Epithelial cell of prostate (primary cell): ENCODE measurements at regions not wholly inside any gene's neighbourhood (a gene's known extent, or its start where the extent isn't known, plus 50 kb on each side); places are given as distances from the start of the nearest gene placed in this dataset.
"Not testable (repeated sequence)": the region's sequence is repeated elsewhere in the genome, so short reads cannot be mapped to it uniquely, and the experiment has no call there.

Experiments used
- DNase-seq: peaks from one replicate; pipeline ENCODE4 v3.0.0-alpha.2; 2011; ENCODE audit warnings: low read depth, low spot score
- H3K27ac ChIP-seq: fragments of 450-650 bp; 2 replicates; pipeline ENCODE4 v1.5.1; 2017; ENCODE audit warnings: mild to moderate bottlenecking

DNA sequence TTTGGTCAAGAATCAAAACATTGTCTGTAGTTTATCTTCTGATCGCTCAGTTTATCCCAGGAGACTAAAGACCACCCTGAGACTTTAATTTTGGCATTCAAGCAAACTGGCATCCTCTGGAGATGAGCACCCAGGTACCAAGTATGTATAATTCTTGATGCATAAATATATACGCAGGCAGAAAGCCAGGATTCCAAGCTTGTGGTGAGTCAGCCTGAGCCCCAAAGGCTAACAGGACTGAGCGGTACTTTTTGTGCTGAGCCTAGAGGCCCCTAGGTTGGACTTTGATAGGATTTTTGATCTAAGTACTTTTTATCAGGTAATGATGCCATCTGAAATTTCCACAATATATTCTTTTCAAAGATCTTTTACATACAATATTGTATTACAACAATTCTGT lies 301.3 kb downstream of the TFAP2B start:
- H3K27ac ChIP-seq, result no peak overlapping the region
- DNase-seq, result no peak

DNA sequence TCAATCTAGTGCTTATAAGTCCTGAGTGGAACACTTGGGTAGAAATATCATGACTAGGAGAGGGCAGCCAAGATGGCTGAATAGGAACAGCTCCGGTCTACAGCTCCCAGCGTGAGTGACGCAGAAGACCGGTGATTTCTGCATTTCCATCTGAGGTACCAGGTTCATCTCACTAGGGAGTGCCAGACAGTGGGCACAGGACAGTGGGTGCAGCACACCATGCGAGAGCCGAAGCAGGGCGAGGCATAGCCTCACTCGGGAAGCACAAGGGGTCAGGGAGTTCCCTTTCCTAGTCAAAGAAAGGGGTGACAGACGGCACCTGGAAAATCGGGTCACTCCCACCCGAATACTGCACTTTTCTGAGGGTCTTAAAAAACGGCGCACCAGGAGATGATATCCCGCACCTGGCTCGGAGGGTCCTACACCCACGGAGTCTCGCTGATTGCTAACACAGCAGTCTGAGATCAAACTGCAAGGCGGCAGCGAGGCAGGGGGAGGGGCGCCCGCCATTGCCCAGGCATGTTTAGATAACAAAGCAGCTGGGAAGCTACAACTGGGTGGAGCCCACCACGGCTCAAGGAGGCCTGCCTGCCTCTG lies 302.8 kb downstream of the TFAP2B start:
- not testable (repeated sequence) for DNase-seq, H3K27ac ChIP-seq

DNA sequence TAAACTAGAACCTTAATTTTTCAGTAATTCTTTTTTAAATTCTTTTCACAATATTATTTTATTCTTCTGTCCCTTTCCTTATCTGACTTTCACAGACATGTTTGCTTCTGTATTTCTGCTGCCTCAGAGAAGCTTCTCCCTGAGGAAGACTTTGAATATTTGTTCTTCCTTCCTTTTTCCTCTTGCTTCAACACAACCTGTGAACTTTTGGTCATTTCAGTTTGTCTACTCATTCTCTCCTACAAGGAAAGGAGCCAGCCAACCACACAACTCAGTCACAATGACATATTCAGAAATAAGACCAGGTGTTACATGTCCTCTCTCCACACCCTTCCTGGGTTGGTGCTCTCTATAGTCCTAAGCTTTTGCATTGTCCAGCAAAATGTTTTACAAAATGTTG lies 310.4 kb downstream of the TFAP2B start:
- H3K27ac ChIP-seq, result no peak overlapping the region
- no peak for DNase-seq

DNA sequence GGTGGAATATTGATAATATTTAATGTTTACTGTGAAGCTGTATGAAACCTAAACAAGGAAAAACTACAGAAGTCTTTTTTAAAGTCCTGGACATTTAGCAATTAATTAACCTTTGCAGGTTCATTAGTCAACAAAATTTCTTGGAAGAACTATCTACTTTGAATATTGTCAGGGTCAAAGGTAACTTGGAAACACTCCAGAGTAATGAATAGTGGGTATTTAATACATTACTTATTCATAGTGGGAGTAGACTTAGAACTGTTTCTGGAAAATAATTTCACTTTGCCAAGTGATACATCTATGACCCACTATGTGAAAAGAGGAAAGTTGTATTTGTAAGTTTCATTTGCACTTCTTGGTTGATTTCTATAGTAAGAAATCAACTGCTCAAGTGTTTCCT lies 319.1 kb downstream of the TFAP2B start:
- no peak overlapping the region for H3K27ac ChIP-seq
- no peak for DNase-seq

DNA sequence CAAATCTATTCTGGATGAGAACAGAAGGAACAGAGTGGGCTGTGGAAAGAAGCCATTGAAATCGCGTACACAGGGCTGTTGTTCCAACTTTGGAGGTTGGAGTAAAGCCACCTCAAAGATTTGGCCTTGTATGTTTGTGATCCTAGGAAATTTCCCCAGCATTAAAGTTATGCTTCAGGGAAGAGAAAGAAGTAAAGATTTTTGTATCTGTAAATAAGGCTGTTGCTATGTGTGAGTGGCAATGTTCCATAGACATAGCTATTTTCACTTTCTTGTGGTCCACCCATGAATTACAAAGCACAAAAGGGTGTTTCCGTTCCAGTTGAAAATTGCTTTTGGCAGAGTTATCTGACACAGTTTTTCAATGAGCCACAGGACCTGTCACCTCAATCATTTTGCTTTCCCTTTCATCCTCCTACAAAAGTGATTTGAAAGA lies 321.3 kb downstream of the TFAP2B start:
- H3K27ac ChIP-seq, result no peak overlapping the region
- no peak for DNase-seq

DNA sequence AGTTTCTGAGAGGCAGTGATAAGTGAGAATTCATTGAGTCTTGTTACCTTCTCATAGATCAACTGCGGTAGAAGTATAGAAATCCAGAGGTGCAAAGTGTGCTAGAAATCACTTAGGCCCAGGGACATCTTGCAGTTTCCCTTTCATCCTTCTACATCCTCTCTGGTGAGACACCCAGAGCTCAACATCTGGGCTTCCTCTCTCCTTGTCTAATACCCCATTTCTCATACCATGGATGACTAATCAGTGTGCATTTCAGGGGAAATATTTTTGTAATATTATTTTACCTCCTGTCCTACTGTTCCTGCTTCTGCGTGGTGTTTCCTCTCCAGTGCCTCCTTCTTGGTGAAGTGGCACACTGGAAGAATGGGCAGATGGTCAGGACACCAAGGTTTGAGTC lies 322.4 kb downstream of the TFAP2B start:
- DNase-seq, result no peak
- no peak overlapping the region for H3K27ac ChIP-seq

DNA sequence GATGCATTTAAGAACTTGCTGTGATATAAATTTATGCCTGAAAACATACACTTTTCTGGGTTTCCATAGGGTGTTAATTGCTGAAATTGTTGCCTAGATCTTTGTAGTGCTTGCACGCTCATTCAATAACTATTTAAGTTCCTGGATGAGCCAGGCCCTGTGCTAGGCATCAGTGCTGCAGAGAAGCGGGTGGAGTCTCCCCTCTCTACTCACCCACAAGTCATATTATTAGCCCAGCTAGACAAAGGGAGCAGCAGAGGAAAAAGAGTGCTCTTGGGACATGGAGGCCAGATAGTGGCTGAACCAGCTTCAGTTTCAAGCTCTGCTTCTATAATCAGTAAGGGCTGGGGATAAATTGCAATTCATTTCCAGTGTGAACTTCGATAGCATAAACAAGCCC lies 329.1 kb downstream of the TFAP2B start:
- DNase-seq, result no peak
- no peak overlapping the region for H3K27ac ChIP-seq

DNA sequence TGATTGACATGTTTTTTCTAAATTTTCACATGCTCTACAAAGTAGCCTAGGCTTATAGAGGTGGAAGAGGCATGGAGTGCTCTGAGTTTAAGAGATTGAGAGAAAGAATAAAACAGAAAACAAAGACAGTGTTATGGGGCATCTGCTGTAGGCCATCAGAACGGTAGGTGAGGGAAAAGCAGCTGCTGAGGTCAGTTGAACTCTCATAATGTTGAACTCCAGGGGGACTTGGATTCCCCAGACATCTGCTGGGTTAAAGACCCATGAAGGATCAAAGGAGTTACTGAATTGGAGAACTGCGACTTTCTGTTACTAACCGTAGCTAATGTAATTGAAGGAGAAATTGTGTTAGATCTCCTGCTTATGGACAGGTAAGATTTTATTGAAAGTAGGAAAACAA lies 333.9 kb downstream of the TFAP2B start:
- no peak overlapping the region for H3K27ac ChIP-seq
- no peak for DNase-seq

DNA sequence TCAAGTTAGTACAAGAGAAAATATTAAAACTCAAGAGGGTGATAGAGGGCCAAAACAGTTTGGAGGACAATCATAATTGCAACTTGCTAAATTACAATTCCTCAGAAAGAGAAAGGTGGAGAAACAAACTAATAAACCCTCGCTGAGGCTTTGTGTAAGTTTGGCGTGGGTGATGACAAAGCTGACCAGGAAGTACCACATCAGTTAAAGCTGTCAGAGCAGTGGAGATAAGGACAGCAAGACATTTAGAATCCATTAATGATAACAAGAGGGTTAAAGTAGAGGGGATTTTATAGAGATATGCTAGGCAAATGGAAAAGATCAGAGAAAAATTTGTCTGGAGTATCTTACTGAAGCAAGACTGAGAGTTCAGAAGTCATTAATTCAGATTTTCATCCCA lies 334.4 kb downstream of the TFAP2B start:
- no peak overlapping the region for H3K27ac ChIP-seq
- no peak for DNase-seq

DNA sequence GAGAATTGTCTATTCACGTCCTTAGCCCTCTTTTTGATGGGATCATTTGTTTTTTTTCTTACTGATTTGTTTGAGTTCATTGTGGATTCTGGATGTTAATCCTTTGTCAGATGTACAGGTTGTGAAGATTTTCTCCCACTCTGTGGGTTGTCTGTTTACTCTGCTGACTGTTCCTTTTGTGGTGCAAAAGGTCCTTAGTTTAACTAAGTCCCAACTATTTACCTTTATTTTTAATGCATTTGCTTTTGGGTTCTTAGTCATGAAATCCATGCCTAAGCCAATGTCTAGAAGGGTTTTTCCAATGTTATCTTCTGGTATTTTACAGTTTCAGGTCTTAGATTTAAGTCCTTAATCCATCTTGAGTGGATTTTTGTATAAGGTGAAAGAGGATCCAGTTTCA lies 336.3 kb downstream of the TFAP2B start:
- H3K27ac ChIP-seq, DNase-seq: not testable (repeated sequence)

DNA sequence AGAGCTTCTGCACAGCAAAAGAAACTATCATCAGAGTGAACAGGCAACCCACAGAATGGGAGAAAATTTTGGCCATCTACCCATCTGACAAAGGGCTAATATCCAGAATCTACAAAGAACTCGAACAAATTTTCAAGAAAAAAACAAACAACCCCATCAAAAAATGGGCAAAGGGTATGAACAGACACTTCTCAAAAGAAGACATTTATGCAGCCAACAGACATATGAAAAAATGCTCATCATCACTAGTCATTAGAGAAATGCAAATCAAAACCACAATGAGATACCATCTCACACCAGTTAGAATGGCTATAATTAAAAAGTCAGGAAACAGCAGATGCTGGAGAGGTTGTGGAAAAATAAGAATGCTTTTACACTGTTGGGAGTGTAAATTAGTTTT lies 340.6 kb downstream of the TFAP2B start:
- DNase-seq, H3K27ac ChIP-seq: not testable (repeated sequence)

DNA sequence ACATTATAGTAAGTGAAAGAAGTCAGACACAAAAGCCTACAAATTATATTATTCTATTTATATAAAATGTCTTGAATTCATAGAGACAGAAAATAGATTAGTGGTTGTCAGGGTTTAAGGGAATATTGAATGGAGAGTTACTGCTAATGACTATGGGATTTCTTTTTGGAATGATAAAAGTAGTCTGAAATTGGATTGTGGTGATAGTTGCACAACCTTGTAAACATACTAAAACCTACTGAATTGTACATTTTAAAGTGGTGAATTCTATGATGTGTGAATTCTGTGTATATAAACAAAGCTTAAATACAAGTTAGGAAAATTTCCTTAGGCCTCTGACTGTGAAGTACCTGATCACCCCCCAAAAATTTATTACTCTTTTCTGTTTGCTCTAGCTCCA lies 343.1 kb downstream of the TFAP2B start:
- DNase-seq, result no peak
- no peak overlapping the region for H3K27ac ChIP-seq

DNA sequence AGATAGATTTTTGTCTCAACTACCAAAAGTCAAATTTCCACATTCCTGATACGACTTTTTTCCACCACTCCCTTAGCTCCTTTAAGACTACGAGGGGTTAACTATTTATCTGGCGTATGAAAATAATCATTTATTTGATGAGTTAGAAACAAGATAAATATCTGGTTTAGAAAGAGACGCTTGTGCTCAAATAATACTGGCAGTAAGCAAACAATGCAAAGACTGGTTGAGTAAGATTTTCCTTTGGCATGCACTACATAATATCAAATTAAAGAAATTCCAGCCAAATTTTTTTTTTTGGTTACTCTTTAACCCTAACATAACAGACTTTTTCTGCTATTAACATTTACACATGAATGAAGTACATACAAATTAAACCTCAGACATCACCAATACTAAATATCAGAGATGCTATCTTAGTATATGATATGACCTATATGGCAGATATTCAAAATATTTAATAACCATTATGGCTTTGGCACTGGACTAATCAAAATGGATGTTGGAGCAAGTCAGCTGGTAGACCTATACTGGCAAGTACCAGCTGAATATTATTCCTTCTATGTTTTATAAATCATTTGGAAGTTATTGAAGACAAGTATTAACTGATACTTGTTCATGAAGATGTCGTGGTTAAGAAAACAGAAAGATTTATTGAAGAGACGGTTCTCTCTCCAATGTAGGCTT lies 345.3 kb downstream of the TFAP2B start:
- no peak overlapping the region for H3K27ac ChIP-seq
- DNase-seq, result no peak

DNA sequence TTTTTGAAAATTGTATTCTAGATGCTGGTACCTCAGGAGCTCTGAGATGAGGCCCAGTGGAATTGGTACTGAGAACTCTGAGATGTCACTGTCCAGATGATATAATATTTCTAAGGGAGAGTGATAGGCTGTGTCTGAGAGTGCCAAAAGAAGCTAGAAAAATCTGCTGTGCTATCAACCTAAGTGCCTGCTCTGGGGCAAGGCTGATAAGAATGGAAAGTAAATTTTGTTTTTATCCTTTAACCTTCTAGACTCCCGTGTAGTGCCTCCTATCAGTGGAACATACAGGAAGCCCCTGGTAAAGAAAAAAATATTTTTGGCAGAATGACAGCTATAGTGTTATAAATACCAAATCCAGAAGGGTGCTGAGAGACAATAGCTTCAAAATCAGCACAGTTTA lies 348.2 kb downstream of the TFAP2B start:
- no peak overlapping the region for H3K27ac ChIP-seq
- no peak for DNase-seq

DNA sequence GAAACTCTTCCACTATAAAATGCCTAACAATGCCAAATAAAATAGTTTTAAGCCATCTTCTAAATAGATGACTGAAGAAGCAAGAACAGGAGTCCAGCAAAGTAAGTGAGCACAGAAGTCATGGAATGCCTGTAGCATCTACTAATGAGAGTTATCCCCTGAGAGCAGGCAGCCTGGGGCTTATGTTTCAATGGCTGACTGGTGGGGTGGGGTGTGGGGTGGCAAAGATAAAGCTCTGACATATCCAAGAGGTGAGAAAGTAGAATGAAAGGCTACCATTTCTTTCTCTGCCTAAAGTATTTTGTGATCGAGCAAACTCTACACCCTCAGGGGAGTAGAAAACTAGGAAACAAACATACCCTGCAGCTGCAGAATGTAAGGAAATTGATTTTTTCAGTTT lies 348.8 kb downstream of the TFAP2B start:
- H3K27ac ChIP-seq, result no peak overlapping the region
- DNase-seq, result no peak

DNA sequence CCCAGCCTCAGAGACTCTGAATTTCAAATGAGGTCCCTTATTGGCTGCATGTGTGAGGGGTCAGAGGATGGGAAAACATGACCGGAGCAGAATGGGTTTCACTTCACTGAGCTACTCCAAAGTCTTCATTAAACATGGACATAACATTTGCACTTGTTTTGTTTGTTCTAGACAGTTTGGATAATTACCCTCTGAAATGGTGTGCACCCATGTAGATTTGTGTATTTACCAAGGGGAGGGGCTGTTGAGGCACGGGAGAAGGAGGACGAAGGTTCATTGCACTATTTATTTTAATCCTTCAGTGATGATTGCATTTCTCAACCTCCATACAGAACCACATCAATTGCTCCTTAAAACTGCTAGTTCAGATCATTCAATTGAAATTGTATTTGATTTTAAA lies 364.2 kb downstream of the TFAP2B start:
- DNase-seq, result no peak
- H3K27ac ChIP-seq, result no peak overlapping the region

DNA sequence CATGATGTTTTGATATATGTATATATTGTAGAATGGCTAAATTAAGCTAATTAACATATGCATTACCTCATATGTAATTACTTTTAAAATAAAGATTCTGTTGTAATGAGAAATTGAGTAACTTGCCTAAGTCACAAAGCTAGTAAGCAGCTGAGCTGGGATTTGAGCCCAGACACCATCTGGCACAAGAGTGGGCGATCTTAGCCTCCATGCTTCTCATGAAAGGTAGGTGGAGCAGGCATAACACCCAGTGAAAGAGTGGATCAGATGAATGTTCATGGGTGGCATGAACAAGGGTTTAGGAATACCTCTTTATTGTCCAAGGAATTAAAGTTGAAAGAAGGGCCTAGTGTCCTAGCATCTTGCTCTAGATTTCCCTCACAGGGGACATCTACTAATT lies 365.4 kb downstream of the TFAP2B start:
- no peak for DNase-seq
- no peak overlapping the region for H3K27ac ChIP-seq

DNA sequence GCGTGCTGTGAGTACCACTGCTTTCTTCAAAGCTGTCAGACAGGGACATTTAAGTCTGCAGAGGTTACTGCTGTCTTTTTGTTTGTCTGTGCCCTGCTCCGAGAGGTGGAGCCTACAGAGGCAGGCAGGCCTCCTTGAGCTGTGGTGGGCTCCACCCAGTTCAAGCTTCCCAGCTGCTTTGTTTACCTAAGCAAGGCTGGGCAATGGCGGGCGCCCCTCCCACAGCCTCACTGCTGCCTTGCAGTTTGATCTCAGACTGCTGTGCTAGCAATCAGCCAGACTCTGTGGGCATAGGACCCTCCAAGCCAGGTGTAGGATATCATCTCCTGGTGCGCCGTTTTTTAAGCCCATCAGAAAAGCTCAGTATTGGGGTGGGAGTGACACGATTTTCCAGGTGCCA lies 374.5 kb downstream of the TFAP2B start:
- DNase-seq, H3K27ac ChIP-seq: not testable (repeated sequence)

DNA sequence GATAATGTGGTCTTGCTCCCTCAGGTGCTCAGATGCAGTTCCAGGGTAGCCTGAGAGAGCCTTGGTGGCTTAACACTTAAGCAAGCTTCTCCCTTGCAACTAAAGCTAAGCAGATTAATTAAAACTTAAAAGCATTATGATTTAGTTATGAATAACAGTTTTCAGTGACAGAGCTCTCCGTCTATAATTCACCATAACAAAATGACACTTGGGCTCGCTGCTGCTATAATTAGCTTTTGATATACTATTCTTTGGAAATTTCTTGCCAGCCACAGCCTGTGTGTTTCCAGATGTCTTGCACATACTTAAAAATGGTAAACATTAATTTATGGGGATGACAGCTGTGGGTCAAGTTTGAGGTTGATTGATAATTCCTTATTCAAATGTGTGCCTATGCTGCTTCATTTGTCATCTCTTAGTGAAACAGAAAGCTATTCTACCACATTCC lies 380.5 kb downstream of the TFAP2B start:
- H3K27ac ChIP-seq, result no peak overlapping the region
- DNase-seq, result no peak

DNA sequence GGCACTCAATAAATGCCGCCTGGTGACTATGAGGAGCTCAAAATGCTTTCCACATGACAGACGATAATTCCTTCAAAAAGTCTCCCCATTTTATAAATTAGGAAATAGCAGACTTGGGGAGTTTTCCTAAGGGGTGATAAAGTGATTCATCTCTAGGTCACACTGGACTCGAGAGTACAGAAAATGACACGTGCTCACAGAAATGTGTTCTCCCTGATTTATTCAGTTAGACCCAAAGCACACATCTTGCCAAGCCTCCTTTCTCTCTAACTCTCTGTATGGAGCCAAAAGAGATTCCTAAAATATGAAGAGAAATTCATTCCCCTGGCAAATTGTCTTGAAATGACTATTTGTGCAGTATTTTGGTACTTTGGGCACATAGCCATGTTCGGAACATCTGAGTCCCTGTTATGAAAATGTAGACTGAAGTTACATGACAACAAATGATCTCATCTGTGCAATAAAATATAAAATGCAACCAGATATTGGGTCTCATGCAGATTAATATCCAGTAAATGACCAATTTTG lies 381.1 kb downstream of the TFAP2B start:
- H3K27ac ChIP-seq, result no peak overlapping the region
- DNase-seq, result no peak

DNA sequence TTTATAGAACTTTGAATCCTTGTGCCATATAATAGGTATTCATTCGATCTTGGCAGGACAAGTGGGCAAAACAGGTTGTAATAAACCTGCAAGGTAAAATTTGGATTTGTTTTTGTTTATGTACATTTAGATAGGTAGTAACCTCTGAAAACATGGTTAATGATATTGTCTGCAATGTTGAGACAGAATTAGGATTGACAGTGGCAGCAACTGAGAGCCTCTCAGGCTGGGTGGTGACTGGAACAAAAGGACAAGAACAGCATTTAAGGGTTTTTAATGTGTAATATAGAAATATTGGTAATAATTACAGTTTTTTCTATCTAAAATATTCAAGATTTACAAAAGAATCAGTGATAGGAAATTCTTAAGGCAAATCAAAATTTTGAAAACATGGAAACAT lies 382.0 kb downstream of the TFAP2B start:
- DNase-seq, result no peak
- no peak overlapping the region for H3K27ac ChIP-seq

DNA sequence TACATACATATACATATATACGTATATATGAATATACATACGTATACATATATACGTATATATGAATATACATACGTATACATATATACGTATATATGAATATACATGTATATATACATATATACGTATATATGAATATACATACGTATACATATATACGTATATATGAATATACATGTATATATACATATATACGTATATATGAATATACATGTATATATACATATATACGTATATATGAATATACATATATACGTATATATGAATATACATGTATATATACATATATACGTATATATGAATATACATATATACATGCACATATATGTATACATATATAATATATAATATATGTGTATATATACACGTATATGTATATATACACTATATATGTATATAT lies 384.0 kb downstream of the TFAP2B start:
- not testable (repeated sequence) for H3K27ac ChIP-seq, DNase-seq
